Neural progenitor cell (in vitro differentiated cells): ENCODE measurements at regions not wholly inside any gene's neighbourhood (a gene's known extent, or its start where the extent isn't known, plus 50 kb on each side); places are given as distances from the start of the nearest gene placed in this dataset.

Experiments used
- CTCF ChIP-seq: fragments of 200-600 bp; sonication (generic); IDR thresholded peaks from 2 replicates; pipeline ENCODE4 v1.5.1; 2017; ENCODE audit warnings: antibody characterized with exemption, mild to moderate bottlenecking
- EZH2phosphoT487 ChIP-seq: fragments of 200-600 bp; sonication (generic); IDR thresholded peaks from 2 replicates; pipeline ENCODE4 v1.6.1; 2017; ENCODE audit warnings: antibody characterized with exemption

- TF ChIP-seq CTCF (no peak), EZH2phosphoT487 (no peak)
Measured at GRCh38 chr13:82202398-82202797, 1679.9 kb downstream of the SLITRK1 start.
